Kasumi-1 (cell line): ENCODE measurements at regions not wholly inside any gene's neighbourhood (a gene's known extent, or its start where the extent isn't known, plus 50 kb on each side); places are given as distances from the start of the nearest gene placed in this dataset.

Source experiments
- DNase-seq, 2 experiments: peaks; one replicate each; lab custom pipeline; 2025; lab: John Stamatoyannopoulos, UW

- DNase-seq = peak; percentile 4 to 18
Measured at GRCh38 chr6:41428996-41429421, 93.6 kb downstream of the NCR2 start.

GRCh38 chr6:41429506-41430504 is 94.4 kb downstream of the NCR2 start:
- DNase-seq = no peak

- DNase-seq = no peak
Measured at GRCh38 chr6:41430875-41431274, 95.5 kb downstream of the NCR2 start.

GRCh38 chr6:41432280-41432679 is 96.9 kb downstream of the NCR2 start:
- no peak for DNase-seq

- DNase-seq = no peak
Measured at GRCh38 chr6:41434803-41435481, 99.5 kb downstream of the NCR2 start.

- no peak for DNase-seq
Measured at GRCh38 chr6:41437604-41438003, 102.2 kb downstream of the NCR2 start.

GRCh38 chr6:41438746-41439145 is 103.3 kb downstream of the NCR2 start:
- DNase-seq = no peak

- DNase-seq = peak; percentile 52 to 54
Measured at GRCh38 chr6:41439524-41440418, 104.4 kb downstream of the NCR2 start.

- no peak for DNase-seq
Measured at GRCh38 chr6:41440958-41441357, 105.2 kb upstream of the FOXP4 start.

GRCh38 chr6:41441598-41442351 is 104.4 kb upstream of the FOXP4 start:
- DNase-seq = no peak

- DNase-seq = no peak
Measured at GRCh38 chr6:41442352-41442672, 103.9 kb upstream of the FOXP4 start.

GRCh38 chr6:41442800-41443501 is 103.2 kb upstream of the FOXP4 start:
- no peak for DNase-seq

- DNase-seq = no peak
Measured at GRCh38 chr6:41443616-41444525, 102.3 kb upstream of the FOXP4 start.

- DNase-seq = no peak
Measured at GRCh38 chr6:41445261-41445660, 100.9 kb upstream of the FOXP4 start.

GRCh38 chr6:41446132-41446531 is 100.0 kb upstream of the FOXP4 start:
- no peak for DNase-seq

GRCh38 chr6:41446907-41447545 is 99.2 kb upstream of the FOXP4 start:
- no peak for DNase-seq

- DNase-seq = no peak
Measured at GRCh38 chr6:41448256-41448655, 97.9 kb upstream of the FOXP4 start.

GRCh38 chr6:41449399-41450245 is 96.6 kb upstream of the FOXP4 start:
- no peak for DNase-seq
